Breast epithelium (tissue), 3 donors: ENCODE measurements at regions not wholly inside any gene's neighbourhood (a gene's known extent, or its start where the extent isn't known, plus 50 kb on each side); places are given as distances from the start of the nearest gene placed in this dataset.

Source experiments
- CTCF ChIP-seq, 3 donors: fragments of 450-650 bp; IDR thresholded peaks; one replicate each; pipeline ENCODE4 v1.5.1; 2016 to 2017; ENCODE audit warnings: antibody characterized with exemption in 3 of 3, mild to moderate bottlenecking in 3 of 3, moderate library complexity in 3 of 3
- POLR2A ChIP-seq: fragments of 450-650 bp; IDR thresholded peaks from one replicate; pipeline ENCODE4 v1.6.1; 2016; ENCODE audit warnings: antibody characterized with exemption, mild to moderate bottlenecking, moderate library complexity
- POLR2AphosphoS5 ChIP-seq, 3 donors: sonication (generic); formaldehyde crosslinking; IDR thresholded peaks; one replicate each; pipeline ENCODE4 v1.6.1; 2017; ENCODE audit warnings: antibody characterized with exemption in 3 of 3

- TF ChIP-seq POLR2A (no peak), CTCF (IDR thresholded peaks at IDR 0.05) (no peak), POLR2AphosphoS5 (IDR thresholded peaks at IDR 0.05) (no peak)
Measured at GRCh38 chr2:163265562-163265961, 427.0 kb upstream of the KCNH7 start.
